Activated CD8-positive, alpha-beta T cell treated with anti-CD3 and anti-CD28 coated beads for 36 hours (primary cell): ENCODE measurements at regions not wholly inside any gene's neighbourhood (a gene's known extent, or its start where the extent isn't known, plus 50 kb on each side); places are given as distances from the start of the nearest gene placed in this dataset.

Experiments used
- ATAC-seq: fragments of 200-7000 bp; cut with Tn5 transposase; one replicate; pipeline ENCODE4 v1.10.0; 2021; ENCODE audit warnings: mild to moderate bottlenecking, moderate library complexity
- CTCF ChIA-PET: fragments of 350-600 bp; sonication (Branson Sonifier 250); formaldehyde crosslinking; loops from one replicate; lab custom pipeline; 2021; ENCODE audit warnings: antibody characterized with exemption; lab: Charles Lee
- POLR2A ChIA-PET: fragments of 350-600 bp; sonication (Branson Sonifier 250); formaldehyde crosslinking; loops from one replicate; lab custom pipeline; 2021; ENCODE audit warnings: antibody characterized with exemption; lab: Charles Lee
- DNase-seq: peaks from one replicate; pipeline ENCODE4 v3.0.0-alpha.2; 2020
- H3K27ac Mint-ChIP-seq: one replicate; pipeline ENCODE4 v1.8.0; 2021; ENCODE audit warnings: mild to moderate bottlenecking, mixed read lengths
- H3K27me3 Mint-ChIP-seq: one replicate; pipeline ENCODE4 v1.8.0; 2021; ENCODE audit warnings: mixed read lengths
- H3K36me3 Mint-ChIP-seq: one replicate; pipeline ENCODE4 v1.8.0; 2021; ENCODE audit warnings: low read depth, mixed read lengths
- H3K4me1 Mint-ChIP-seq: one replicate; pipeline ENCODE4 v1.8.0; 2021; ENCODE audit warnings: low read depth, mixed read lengths
- H3K4me3 Mint-ChIP-seq: one replicate; pipeline ENCODE4 v1.8.0; 2021; ENCODE audit warnings: mild to moderate bottlenecking, moderate library complexity, mixed read lengths
- H3K9me3 Mint-ChIP-seq: one replicate; pipeline ENCODE4 v1.8.0; 2021; ENCODE audit warnings: mixed read lengths
- CTCF ChIP-seq: fragments of 200-600 bp; IDR thresholded peaks from one replicate; pipeline ENCODE4 v1.8.0; 2022; ENCODE audit warnings: antibody characterized with exemption, mild to moderate bottlenecking
- intact Hi-C: fragments of 100-400 bp; cut with micrococcal nuclease; formaldehyde crosslinking; loops from one replicate; pipeline ENCODE4 v1.10.0; 2022

GRCh38 chr4:32199639-32200038, 1479.5 kb downstream of the PCDH7 start:
- intact Hi-C loops: no loop called here
- TF ChIP-seq CTCF: no peak
- H3K4me1 Mint-ChIP-seq: no peaks in the 10 kb centered on the region
- H3K4me3 Mint-ChIP-seq: no peak overlapping the region
- H3K27ac Mint-ChIP-seq: no peak overlapping the region
- ATAC-seq (no peak), DNase-seq (no peak)
- H3K36me3 Mint-ChIP-seq: no peaks in the 10 kb centered on the region
- peaks cover 25% of the 10 kb centered on the region for H3K9me3 Mint-ChIP-seq
- ChIA-PET POLR2A (no interaction called here), CTCF (no interaction called here)
- H3K27me3 Mint-ChIP-seq: no peaks in the 10 kb centered on the region

- CTCF ChIA-PET: no interaction called here
- POLR2A ChIA-PET: no interaction called here
- ATAC-seq (no peak), DNase-seq (no peak)
- intact Hi-C loops: no loop called here
- Mint-ChIP-seq H3K36me3 (no peaks in the 10 kb centered on the region), H3K9me3 (peaks cover 27% of the 10 kb centered on the region), H3K4me3 (no peak overlapping the region), H3K4me1 (no peaks in the 10 kb centered on the region), H3K27ac (no peak overlapping the region), H3K27me3 (no peaks in the 10 kb centered on the region)
- TF ChIP-seq CTCF: no peak
Measured at GRCh38 chr4:32203340-32203739, 1483.2 kb downstream of the PCDH7 start.

GRCh38 chr4:32206756-32207155, 1486.6 kb downstream of the PCDH7 start:
- CTCF ChIA-PET: no interaction called here
- H3K9me3 Mint-ChIP-seq: peaks cover 31% of the 10 kb centered on the region
- H3K27me3 Mint-ChIP-seq: no peaks in the 10 kb centered on the region
- H3K27ac Mint-ChIP-seq: no peak overlapping the region
- no peak for TF ChIP-seq CTCF
- intact Hi-C loops: no loop called here
- no peaks in the 10 kb centered on the region for H3K36me3 Mint-ChIP-seq
- DNase-seq (no peak), ATAC-seq (no peak)
- POLR2A ChIA-PET: no interaction called here
- no peaks in the 10 kb centered on the region for H3K4me1 Mint-ChIP-seq
- no peak overlapping the region for H3K4me3 Mint-ChIP-seq

- Mint-ChIP-seq H3K36me3 (no peaks in the 10 kb centered on the region), H3K4me1 (no peaks in the 10 kb centered on the region), H3K4me3 (no peak overlapping the region), H3K27me3 (no peaks in the 10 kb centered on the region), H3K27ac (no peak overlapping the region), H3K9me3 (peaks cover 25% of the 10 kb centered on the region)
- ChIA-PET CTCF (no interaction called here), POLR2A (no interaction called here)
- no peak for DNase-seq
- TF ChIP-seq CTCF: no peak
- intact Hi-C loops: no loop called here
- ATAC-seq: no peak
Measured at GRCh38 chr4:32207456-32207855, 1487.3 kb downstream of the PCDH7 start.

- no peaks in the 10 kb centered on the region for H3K27me3 Mint-ChIP-seq
- no peak for ATAC-seq
Measured at GRCh38 chr4:32215277-32215676, 1495.1 kb downstream of the PCDH7 start.

More at GRCh38 chr4:32215277-32215676, 1495.1 kb downstream of the PCDH7 start:
- ChIA-PET POLR2A (no interaction called here), CTCF (no interaction called here)
- Mint-ChIP-seq H3K36me3 (no peaks in the 10 kb centered on the region), H3K4me1 (no peaks in the 10 kb centered on the region), H3K4me3 (no peak overlapping the region), H3K27ac (no peak overlapping the region), H3K9me3 (peaks cover 8% of the 10 kb centered on the region)
- intact Hi-C loops: no loop called here
- no peak for TF ChIP-seq CTCF
- DNase-seq: no peak
